GM21515 (cell line): ENCODE measurements at regions not wholly inside any gene's neighbourhood (a gene's known extent, or its start where the extent isn't known, plus 50 kb on each side); places are given as distances from the start of the nearest gene placed in this dataset.

ENCODE experiments used
- ATAC-seq: cut with Tn5 transposase; IDR thresholded peaks from one replicate; pipeline ENCODE4 v1.9.1; 2021; ENCODE audit not compliant: unreplicated experiment

- no peak for ATAC-seq
Observed at GRCh38 chr4:110289601-110290100, 91.2 kb upstream of the ELOVL6 start.

GRCh38 chr4:110287130-110287529 lies 88.7 kb upstream of the ELOVL6 start:
- ATAC-seq = peak; percentile 100

- no peak for ATAC-seq
Observed at GRCh38 chr4:110278127-110278526, 79.7 kb upstream of the ELOVL6 start.

DNA sequence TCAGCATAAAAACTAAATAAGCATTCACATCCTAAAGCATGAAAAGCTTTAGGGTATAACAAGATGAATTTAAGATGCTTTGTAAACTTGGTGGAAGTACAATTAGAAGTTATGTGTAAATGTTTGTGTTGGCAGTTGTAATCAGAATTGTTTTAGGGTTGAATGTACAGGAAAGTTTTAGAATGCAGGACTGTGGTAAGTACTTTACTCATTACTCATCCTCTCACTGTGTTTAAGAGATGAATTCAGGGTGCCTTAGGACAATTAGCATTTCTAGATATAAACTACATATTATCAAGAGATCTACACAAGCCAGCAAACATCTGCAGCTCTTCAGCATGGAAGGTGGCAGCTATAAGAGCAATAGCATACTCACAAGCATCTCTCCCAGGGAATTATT lies 77.5 kb upstream of the ELOVL6 start:
- no peak for ATAC-seq

DNA sequence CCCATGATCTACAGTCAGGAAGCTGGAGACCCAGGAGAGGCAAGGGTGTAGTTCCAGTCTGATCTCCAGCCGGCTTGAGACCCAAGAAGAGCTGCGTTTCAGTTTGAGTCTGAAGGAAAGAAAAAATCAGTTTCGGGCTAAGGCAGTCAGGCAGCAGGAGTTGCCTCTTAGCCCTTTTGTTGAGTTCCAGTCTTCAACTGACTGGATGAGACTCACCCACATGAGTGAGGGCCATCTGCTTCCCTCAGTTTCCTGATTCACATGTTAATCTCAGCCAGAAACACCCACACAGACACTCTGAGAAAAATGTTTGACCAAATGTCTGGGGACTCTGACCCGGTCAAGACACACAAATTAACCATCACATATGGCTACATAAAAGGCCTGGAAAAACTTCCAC lies 73.6 kb upstream of the ELOVL6 start:
- ATAC-seq = no peak

- ATAC-seq = no peak
Observed at GRCh38 chr4:110270492-110271197, 72.2 kb upstream of the ELOVL6 start.

DNA sequence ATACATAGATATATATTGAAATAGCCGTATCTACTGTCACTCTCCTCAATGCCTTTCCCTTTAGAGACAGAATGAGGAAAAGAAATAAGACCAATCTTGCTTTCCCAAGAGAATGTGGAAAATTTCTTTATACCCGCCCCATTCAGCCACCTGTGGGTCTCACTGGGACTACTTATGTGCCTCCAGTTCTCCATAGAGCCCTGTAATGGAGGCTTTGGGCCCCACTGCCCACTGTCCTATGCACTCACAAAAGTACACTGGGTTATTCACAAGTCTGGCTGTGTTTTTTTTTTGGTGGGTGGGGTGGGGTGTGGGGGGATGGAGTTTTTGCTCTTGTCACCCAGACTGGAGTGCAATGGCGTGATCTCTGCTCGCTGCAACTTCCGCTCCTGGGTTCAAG lies 70.4 kb upstream of the ELOVL6 start:
- no peak for ATAC-seq

GRCh38 chr4:110268352-110268751 lies 69.9 kb upstream of the ELOVL6 start:
- peak; percentile 80 for ATAC-seq

DNA sequence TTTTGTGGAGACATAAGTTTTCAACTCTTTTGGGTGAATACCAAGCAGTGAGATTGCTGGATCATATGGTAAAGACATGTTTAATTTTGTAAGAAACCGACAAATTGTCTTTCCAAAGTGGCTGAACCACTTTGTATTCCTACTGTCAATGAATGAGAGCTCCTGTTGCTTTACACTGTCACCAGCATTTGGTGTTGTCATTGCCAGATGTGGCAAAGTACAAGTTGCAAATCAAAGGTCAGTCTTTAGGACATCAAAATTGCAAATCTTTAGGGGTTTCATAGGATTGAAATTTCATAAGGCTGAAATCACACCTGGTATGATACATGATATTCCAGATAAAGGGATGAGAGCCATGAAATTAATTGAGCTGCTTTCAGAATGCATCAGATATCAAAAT lies 67.7 kb upstream of the ELOVL6 start:
- ATAC-seq = no peak

GRCh38 chr4:110265001-110265400 lies 66.6 kb upstream of the ELOVL6 start:
- no peak for ATAC-seq

DNA sequence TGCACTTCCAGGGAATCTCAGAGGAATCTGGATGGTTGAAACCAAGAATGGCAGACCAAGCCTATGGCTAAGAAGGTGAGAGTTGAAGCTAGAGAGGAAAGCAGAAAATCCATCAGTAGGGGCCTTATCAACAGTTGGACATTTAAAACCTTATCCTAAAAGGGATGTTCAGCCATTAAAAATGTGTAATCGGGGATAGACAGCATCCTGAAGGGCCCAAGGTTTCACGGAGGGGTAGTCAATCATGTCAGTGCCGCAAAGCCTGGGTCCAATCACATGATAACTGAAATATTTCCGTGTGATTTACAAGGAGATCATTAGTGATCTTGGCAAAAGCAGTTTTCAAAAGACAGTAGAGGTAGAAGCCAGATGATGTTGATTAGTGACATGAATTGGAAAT lies 61.9 kb upstream of the ELOVL6 start:
- no peak for ATAC-seq

DNA sequence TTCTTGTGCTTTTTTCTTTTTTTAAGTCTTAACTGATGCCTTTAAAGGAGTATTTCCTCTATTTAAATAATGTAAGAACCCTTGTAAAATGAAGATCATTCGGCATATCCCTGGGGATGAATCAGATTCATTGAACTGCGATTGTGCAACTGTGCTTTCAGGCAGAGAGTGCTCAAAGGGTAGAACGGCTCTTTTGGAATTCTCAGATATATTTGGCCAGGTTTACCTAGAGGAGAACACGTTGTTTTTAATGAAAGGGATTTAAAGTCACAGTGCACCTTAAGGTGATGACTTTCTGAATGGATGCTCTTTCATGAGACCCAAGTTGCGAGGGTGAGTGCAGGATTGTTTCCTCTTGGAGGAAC lies 51.6 kb upstream of the ELOVL6 start:
- ATAC-seq = no peak

GRCh38 chr4:110248831-110249253 lies 50.4 kb upstream of the ELOVL6 start:
- no peak for ATAC-seq
